NB4 (cell line): ENCODE measurements at regions not wholly inside any gene's neighbourhood (a gene's known extent, or its start where the extent isn't known, plus 50 kb on each side); places are given as distances from the start of the nearest gene placed in this dataset.

Experiments
- POLR2A ChIP-seq: IDR thresholded peaks from 2 replicates; pipeline ENCODE4 v1.6.1; 2011; ENCODE audit warnings: mild to moderate bottlenecking; ENCODE audit not compliant: insufficient read length; ENCODE audit errors: extremely low read depth
- TF ChIP-seq, protein P1 (sequence below): IDR thresholded peaks from one replicate; pipeline ENCODE4 v1.5.1; 2012; ENCODE audit warnings: low read depth, low read length

DNA sequence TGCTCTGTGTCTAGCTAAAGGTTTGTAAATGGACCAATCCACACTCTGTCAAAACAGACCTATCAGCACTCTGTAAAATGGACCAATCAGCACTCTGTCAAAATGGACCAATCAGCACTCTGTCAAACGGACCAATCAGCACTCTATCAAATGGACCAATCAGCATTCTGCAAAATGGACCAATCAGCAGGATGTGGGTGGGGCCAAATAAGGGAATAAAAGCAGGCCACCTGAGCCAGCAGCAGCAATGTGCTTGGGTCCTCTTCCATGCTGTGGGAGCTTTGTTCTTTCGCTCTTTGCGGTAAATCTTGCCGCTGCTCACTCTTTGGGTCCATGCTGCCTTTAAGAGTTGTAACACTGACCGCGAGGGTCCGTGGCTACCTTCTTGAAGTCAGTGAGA lies 740.5 kb upstream of the POM121L12 start:
- TF ChIP-seq, protein P1, sequence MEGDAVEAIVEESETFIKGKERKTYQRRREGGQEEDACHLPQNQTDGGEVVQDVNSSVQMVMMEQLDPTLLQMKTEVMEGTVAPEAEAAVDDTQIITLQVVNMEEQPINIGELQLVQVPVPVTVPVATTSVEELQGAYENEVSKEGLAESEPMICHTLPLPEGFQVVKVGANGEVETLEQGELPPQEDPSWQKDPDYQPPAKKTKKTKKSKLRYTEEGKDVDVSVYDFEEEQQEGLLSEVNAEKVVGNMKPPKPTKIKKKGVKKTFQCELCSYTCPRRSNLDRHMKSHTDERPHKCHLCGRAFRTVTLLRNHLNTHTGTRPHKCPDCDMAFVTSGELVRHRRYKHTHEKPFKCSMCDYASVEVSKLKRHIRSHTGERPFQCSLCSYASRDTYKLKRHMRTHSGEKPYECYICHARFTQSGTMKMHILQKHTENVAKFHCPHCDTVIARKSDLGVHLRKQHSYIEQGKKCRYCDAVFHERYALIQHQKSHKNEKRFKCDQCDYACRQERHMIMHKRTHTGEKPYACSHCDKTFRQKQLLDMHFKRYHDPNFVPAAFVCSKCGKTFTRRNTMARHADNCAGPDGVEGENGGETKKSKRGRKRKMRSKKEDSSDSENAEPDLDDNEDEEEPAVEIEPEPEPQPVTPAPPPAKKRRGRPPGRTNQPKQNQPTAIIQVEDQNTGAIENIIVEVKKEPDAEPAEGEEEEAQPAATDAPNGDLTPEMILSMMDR, result no peak
- no peak for TF ChIP-seq POLR2A
